ENCODE measurements at regions not wholly inside any gene's neighbourhood (a gene's known extent, or its start where the extent isn't known, plus 50 kb on each side); places are given as distances from the start of the nearest gene placed in this dataset.

- ATAC-seq = no peak
- H3K27ac ChIP-seq = no peak overlapping the region
- no peak for TF ChIP-seq CTCF (IDR thresholded peaks at IDR 0.05)
- no peaks in the 10 kb centered on the region for H3K36me3 ChIP-seq (ENCODE audit: insufficient read depth in 1 of 2, low read depth in 1 of 2)
- no peak overlapping the region for H3K4me3 ChIP-seq
- 23 to 59% (median 45%) methylated on average over 6 of the region's 6 CpGs for WGBS, 3 donors
- H3K9me3 ChIP-seq = peaks cover 4% of the 10 kb centered on the region
- intact Hi-C loops (cut with DNase I) = no loop called here
- DNase-seq = no peak
- peaks cover 0 to 2% (median 0%) of the 10 kb centered on the region in 3 donors for H3K27me3 ChIP-seq (ENCODE audit: insufficient read depth in 3 of 3, low read length in 2 of 3)
- H3K4me1 ChIP-seq = no peaks in the 10 kb centered on the region
Observed at GRCh38 chr20:61061981-61062380, 190.1 kb upstream of the CDH4 start.

GRCh38 chr20:61065853-61066252, 186.2 kb upstream of the CDH4 start:
- Histone ChIP-seq H3K27ac (no peak overlapping the region), H3K9me3 (peaks cover 4% of the 10 kb centered on the region), H3K27me3 (ENCODE audit: insufficient read depth in 3 of 3, low read length in 2 of 3) (peaks cover 0 to 2% (median 0%) of the 10 kb centered on the region in 3 donors), H3K4me3 (no peak overlapping the region), H3K36me3 (ENCODE audit: insufficient read depth in 1 of 2, low read depth in 1 of 2) (no peaks in the 10 kb centered on the region), H3K4me1 (no peaks in the 10 kb centered on the region)
- no peak for TF ChIP-seq CTCF (IDR thresholded peaks at IDR 0.05)
- WGBS, 3 donors = 77 to 80% (median 78%) methylated on average over 10 of the region's 10 CpGs
- intact Hi-C loops (cut with DNase I) = no loop called here
- no peak for ATAC-seq
- no peak for DNase-seq

- H3K9me3 ChIP-seq = peaks cover 4% of the 10 kb centered on the region
- WGBS, 3 donors = 65 to 74% (median 73%) methylated on average over 13 of the region's 13 CpGs
- intact Hi-C loops (cut with DNase I) = no loop called here
- H3K4me3 ChIP-seq = no peak overlapping the region
- H3K27ac ChIP-seq = no peak overlapping the region
- H3K4me1 ChIP-seq = no peaks in the 10 kb centered on the region
- H3K36me3 ChIP-seq (ENCODE audit: insufficient read depth in 1 of 2, low read depth in 1 of 2) = no peaks in the 10 kb centered on the region
- H3K27me3 ChIP-seq (ENCODE audit: insufficient read depth in 3 of 3, low read length in 2 of 3) = peaks cover 0 to 2% (median 0%) of the 10 kb centered on the region in 3 donors
- no peak for TF ChIP-seq CTCF (IDR thresholded peaks at IDR 0.05)
- ATAC-seq (no peak), DNase-seq (no peak)
Observed at GRCh38 chr20:61066526-61066925, 185.5 kb upstream of the CDH4 start.

- H3K4me1 ChIP-seq = no peaks in the 10 kb centered on the region
- H3K27me3 ChIP-seq (ENCODE audit: insufficient read depth in 3 of 3, low read length in 2 of 3) = peaks cover 0 to 2% (median 0%) of the 10 kb centered on the region in 3 donors
- H3K27ac ChIP-seq = no peak overlapping the region
- H3K4me3 ChIP-seq = no peak overlapping the region
- DNase-seq (no peak), ATAC-seq (no peak)
- TF ChIP-seq CTCF (IDR thresholded peaks at IDR 0.05) = no peak
- H3K9me3 ChIP-seq = peaks cover 4% of the 10 kb centered on the region
- WGBS, 3 donors = 83 to 88% (median 85%) methylated on average over 9 of the region's 9 CpGs
- intact Hi-C loops (cut with DNase I) = no loop called here
- no peaks in the 10 kb centered on the region for H3K36me3 ChIP-seq (ENCODE audit: insufficient read depth in 1 of 2, low read depth in 1 of 2)
Observed at GRCh38 chr20:61067221-61067620, 184.8 kb upstream of the CDH4 start.

- Histone ChIP-seq H3K4me3 (no peak overlapping the region), H3K9me3 (no peaks in the 10 kb centered on the region), H3K4me1 (no peaks in the 10 kb centered on the region), H3K27me3 (ENCODE audit: insufficient read depth in 3 of 3, low read length in 2 of 3) (no peaks in the 10 kb centered on the region), H3K36me3 (ENCODE audit: insufficient read depth in 1 of 2, low read depth in 1 of 2) (no peaks in the 10 kb centered on the region), H3K27ac (no peak overlapping the region)
- 80 to 83% (median 81%) methylated on average over 6 of the region's 6 CpGs for WGBS, 3 donors
- ATAC-seq (no peak), DNase-seq (no peak)
- TF ChIP-seq CTCF (IDR thresholded peaks at IDR 0.05) = no peak
- intact Hi-C loops (cut with DNase I) = no loop called here
Observed at GRCh38 chr20:61072398-61072797, 179.7 kb upstream of the CDH4 start.
